ENCODE measurements at regions not wholly inside any gene's neighbourhood (a gene's known extent, or its start where the extent isn't known, plus 50 kb on each side); places are given as distances from the start of the nearest gene placed in this dataset.

GRCh38 chr4:54843106-54843505, 185.3 kb downstream of the KIT start:
- Histone ChIP-seq H3K4me1 (ENCODE audit: control insufficient read depth, insufficient read depth, low read length) (no peaks in the 10 kb centered on the region), H3K9me3 (ENCODE audit: control insufficient read depth, insufficient read depth, low read depth, low read length) (no peaks in the 10 kb centered on the region), H3K27ac (ENCODE audit: extremely low read depth, low read depth, low read length) (no peak overlapping the region), H3K36me3 (ENCODE audit: control insufficient read depth in 2 of 2, insufficient read depth in 1 of 2, low read length in 2 of 2) (no peaks in the 10 kb centered on the region), H3K4me3 (ENCODE audit: low read depth, low read length) (no peak overlapping the region)
- ChIA-PET CTCF (interaction anchor here (0.7 kb wide), 1 partner anchor 11 kb away, joined by 3 read pairs; no protein-coding TSS in a partner anchor), POLR2A (no interaction called here)
- TF ChIP-seq SETDB1 (IDR thresholded peaks at IDR 0.05; ENCODE audit: insufficient read length, low read length) (no peak), KLF9 (tag by site-specific recombination; IDR thresholded peaks at IDR 0.05; ENCODE audit: low read depth) (no peak)

GRCh38 chr4:54842656-54843055, 184.9 kb downstream of the KIT start:
- no peaks in the 10 kb centered on the region for H3K4me1 ChIP-seq (ENCODE audit: control insufficient read depth, insufficient read depth, low read length)
- POLR2A ChIA-PET, result no interaction called here
- H3K27ac ChIP-seq (ENCODE audit: extremely low read depth, low read depth, low read length), result no peak overlapping the region
- TF ChIP-seq BCL6B (tag by site-specific recombination; IDR thresholded peaks at IDR 0.05) (no peak), ZNF701 (tag by site-specific recombination; IDR thresholded peaks at IDR 0.05) (no peak), HOXC10 (CRISPR knock-in tag; IDR thresholded peaks at IDR 0.05) (no peak)
- H3K4me3 ChIP-seq (ENCODE audit: low read depth, low read length), result no peak overlapping the region
- H3K9me3 ChIP-seq (ENCODE audit: control insufficient read depth, insufficient read depth, low read depth, low read length), result no peaks in the 10 kb centered on the region
- CTCF ChIA-PET, result interaction anchor here (0.7 kb wide), 1 partner anchor 12 kb away, joined by 3 read pairs; no protein-coding TSS in a partner anchor
- H3K36me3 ChIP-seq (ENCODE audit: control insufficient read depth in 2 of 2, insufficient read depth in 1 of 2, low read length in 2 of 2), result no peaks in the 10 kb centered on the region

GRCh38 chr4:54842226-54842625, 184.5 kb downstream of the KIT start:
- H3K27ac ChIP-seq (ENCODE audit: extremely low read depth, low read depth, low read length), result no peak overlapping the region
- POLR2A ChIA-PET, result no interaction called here
- H3K4me3 ChIP-seq (ENCODE audit: low read depth, low read length), result no peak overlapping the region
- no peaks in the 10 kb centered on the region for H3K36me3 ChIP-seq (ENCODE audit: control insufficient read depth in 2 of 2, insufficient read depth in 1 of 2, low read length in 2 of 2)
- no peaks in the 10 kb centered on the region for H3K9me3 ChIP-seq (ENCODE audit: control insufficient read depth, insufficient read depth, low read depth, low read length)
- no peak for TF ChIP-seq ZNF670 (tag by site-specific recombination; IDR thresholded peaks at IDR 0.05; ENCODE audit: low read depth)
- CTCF ChIA-PET, result interaction anchor here (0.7 kb wide), 1 partner anchor 8 kb away, joined by 6 read pairs; no protein-coding TSS in a partner anchor
- no peaks in the 10 kb centered on the region for H3K4me1 ChIP-seq (ENCODE audit: control insufficient read depth, insufficient read depth, low read length)

- Histone ChIP-seq H3K36me3 (ENCODE audit: control insufficient read depth in 2 of 2, insufficient read depth in 1 of 2, low read length in 2 of 2) (no peaks in the 10 kb centered on the region), H3K4me3 (ENCODE audit: low read depth, low read length) (no peak overlapping the region), H3K4me1 (ENCODE audit: control insufficient read depth, insufficient read depth, low read length) (no peaks in the 10 kb centered on the region), H3K27ac (ENCODE audit: extremely low read depth, low read depth, low read length) (no peak overlapping the region), H3K9me3 (ENCODE audit: control insufficient read depth, insufficient read depth, low read depth, low read length) (no peaks in the 10 kb centered on the region)
- ChIA-PET CTCF (interaction anchor here (0.7 kb wide), 1 partner anchor 9 kb away, joined by 6 read pairs; no protein-coding TSS in a partner anchor), POLR2A (no interaction called here)
- TF ChIP-seq CTCF (tag by site-specific recombination; IDR thresholded peaks at IDR 0.05), result peak; percentile 31; the same call in 1 of the 2 replicates
- no peak for TF ChIP-seq TRIM28 (IDR thresholded peaks at IDR 0.05; ENCODE audit: borderline replicate concordance, low read length)
Observed at GRCh38 chr4:54840992-54841768, 183.4 kb downstream of the KIT start.

- POLR2A ChIA-PET, result no interaction called here
- H3K9me3 ChIP-seq (ENCODE audit: control insufficient read depth, insufficient read depth, low read depth, low read length), result no peaks in the 10 kb centered on the region
- H3K4me1 ChIP-seq (ENCODE audit: control insufficient read depth, insufficient read depth, low read length), result no peaks in the 10 kb centered on the region
- no peak overlapping the region for H3K27ac ChIP-seq (ENCODE audit: extremely low read depth, low read depth, low read length)
- CTCF ChIA-PET, result no interaction called here
- no peak overlapping the region for H3K4me3 ChIP-seq (ENCODE audit: low read depth, low read length)
- no peaks in the 10 kb centered on the region for H3K36me3 ChIP-seq (ENCODE audit: control insufficient read depth in 2 of 2, insufficient read depth in 1 of 2, low read length in 2 of 2)
- no peak for TF ChIP-seq ZNF473 (tag by site-specific recombination; IDR thresholded peaks at IDR 0.05)
- TF ChIP-seq ZNF138 (tag by site-specific recombination; IDR thresholded peaks at IDR 0.05; ENCODE audit: borderline replicate concordance), result no peak
- no peak for TF ChIP-seq ZNF426 (tag by site-specific recombination; IDR thresholded peaks at IDR 0.05)
- no peak for TF ChIP-seq KLF9 (tag by site-specific recombination; IDR thresholded peaks at IDR 0.05; ENCODE audit: low read depth)
- TF ChIP-seq PATZ1 (tag by site-specific recombination; IDR thresholded peaks at IDR 0.05), result no peak
- no peak for TF ChIP-seq ZNF747 (tag by site-specific recombination; IDR thresholded peaks at IDR 0.05)
- no peak for TF ChIP-seq ZNF621 (tag by site-specific recombination; IDR thresholded peaks at IDR 0.05)
- no peak for TF ChIP-seq ZNF670 (tag by site-specific recombination; IDR thresholded peaks at IDR 0.05; ENCODE audit: low read depth)
- no peak for TF ChIP-seq ZNF529 (tag by site-specific recombination; IDR thresholded peaks at IDR 0.05; ENCODE audit: insufficient replicate concordance)
- TF ChIP-seq ZNF155 (tag by site-specific recombination; IDR thresholded peaks at IDR 0.05), result no peak
- TF ChIP-seq HOXC10 (CRISPR knock-in tag; IDR thresholded peaks at IDR 0.05), result no peak
- TF ChIP-seq ZSCAN23 (tag by site-specific recombination; IDR thresholded peaks at IDR 0.05), result no peak
- no peak for TF ChIP-seq ZNF223 (tag by site-specific recombination; IDR thresholded peaks at IDR 0.05)
Observed at GRCh38 chr4:54840430-54840829, 182.7 kb downstream of the KIT start.

All from HEK293 (cell line).